Uterus (tissue), 2 donors: ENCODE measurements at regions not wholly inside any gene's neighbourhood (a gene's known extent, or its start where the extent isn't known, plus 50 kb on each side); places are given as distances from the start of the nearest gene placed in this dataset.

Experiments
- CTCF ChIP-seq, 4 experiments: fragments of 200-600 bp in 2 of 4; fragments of 450-650 bp in 2 of 4; sonication (generic) in 2 of 4; IDR thresholded peaks; one replicate each; pipeline ENCODE4 v1.5.1; 2016 to 2019; ENCODE audit warnings: antibody characterized with exemption in 4 of 4, mild to moderate bottlenecking in 2 of 4, moderate library complexity in 1 of 4
- POLR2A ChIP-seq, 2 donors: fragments of 450-650 bp; IDR thresholded peaks; one replicate each; pipeline ENCODE4 v1.6.1; 2016; ENCODE audit warnings: antibody characterized with exemption in 2 of 2, mild to moderate bottlenecking in 1 of 2, moderate library complexity in 1 of 2

- TF ChIP-seq CTCF (IDR thresholded peaks at IDR 0.05) = no peak
- TF ChIP-seq POLR2A (IDR thresholded peaks at IDR 0.05) = no peak
Measured at GRCh38 chr3:55364421-55364820, 122.7 kb downstream of the WNT5A start.
